ENCODE measurements at regions not wholly inside any gene's neighbourhood (a gene's known extent, or its start where the extent isn't known, plus 50 kb on each side); places are given as distances from the start of the nearest gene placed in this dataset.
"Not testable (repeated sequence)": the region's sequence is repeated elsewhere in the genome, so short reads cannot be mapped to it uniquely, and the experiment has no call there.

- not testable (repeated sequence) for H3K9ac ChIP-seq (ENCODE audit: low read depth, low read length); H3K9me3 ChIP-seq (ENCODE audit: insufficient read depth, low read depth, low read length); H3K4me3 ChIP-seq (ENCODE audit: low read length); H3K27ac ChIP-seq (ENCODE audit: low read depth, low read length); H3K36me3 ChIP-seq (ENCODE audit: insufficient read depth, low read length); H3K27me3 ChIP-seq (ENCODE audit: insufficient read depth, low read length); H3K4me1 ChIP-seq (ENCODE audit: insufficient read depth, low read length)
- 95% methylated on average over 3 of the region's 3 CpGs for WGBS
These were observed 60.3 kb upstream of the NMU start for GRCh38 chr4:55696424-55696823.

- Histone ChIP-seq H3K36me3 (ENCODE audit: insufficient read depth, low read length) (no peaks in the 10 kb centered on the region), H3K27me3 (ENCODE audit: insufficient read depth, low read length) (no peaks in the 10 kb centered on the region), H3K9me3 (ENCODE audit: insufficient read depth, low read depth, low read length) (peaks cover 6% of the 10 kb centered on the region), H3K4me1 (ENCODE audit: insufficient read depth, low read length) (no peaks in the 10 kb centered on the region), H3K4me3 (ENCODE audit: low read length) (no peak overlapping the region), H3K9ac (ENCODE audit: low read depth, low read length) (no peak overlapping the region), H3K27ac (ENCODE audit: low read depth, low read length) (no peak overlapping the region)
These were observed 70.4 kb upstream of the NMU start for GRCh38 chr4:55706541-55706940.

- peaks cover 6% of the 10 kb centered on the region for H3K9me3 ChIP-seq (ENCODE audit: insufficient read depth, low read depth, low read length)
- no peaks in the 10 kb centered on the region for H3K4me1 ChIP-seq (ENCODE audit: insufficient read depth, low read length)
- H3K27ac ChIP-seq (ENCODE audit: low read depth, low read length): no peak overlapping the region
- H3K9ac ChIP-seq (ENCODE audit: low read depth, low read length): no peak overlapping the region
- H3K36me3 ChIP-seq (ENCODE audit: insufficient read depth, low read length): no peaks in the 10 kb centered on the region
- no peaks in the 10 kb centered on the region for H3K27me3 ChIP-seq (ENCODE audit: insufficient read depth, low read length)
- WGBS: 97% methylated on average over 5 of the region's 5 CpGs
- no peak overlapping the region for H3K4me3 ChIP-seq (ENCODE audit: low read length)
These were observed 71.4 kb upstream of the NMU start for GRCh38 chr4:55707507-55707906.

GRCh38 chr4:55707991-55708390 lies 71.9 kb upstream of the NMU start:
- not testable (repeated sequence) for H3K27ac ChIP-seq (ENCODE audit: low read depth, low read length); H3K4me3 ChIP-seq (ENCODE audit: low read length); H3K36me3 ChIP-seq (ENCODE audit: insufficient read depth, low read length); H3K9ac ChIP-seq (ENCODE audit: low read depth, low read length); H3K27me3 ChIP-seq (ENCODE audit: insufficient read depth, low read length); H3K9me3 ChIP-seq (ENCODE audit: insufficient read depth, low read depth, low read length); H3K4me1 ChIP-seq (ENCODE audit: insufficient read depth, low read length)
- 92% methylated on average over 11 of the region's 11 CpGs for WGBS

GRCh38 chr4:55712835-55713234 lies 76.7 kb upstream of the NMU start:
- not testable (repeated sequence) for H3K4me3 ChIP-seq (ENCODE audit: low read length); H3K36me3 ChIP-seq (ENCODE audit: insufficient read depth, low read length); H3K9ac ChIP-seq (ENCODE audit: low read depth, low read length); H3K27me3 ChIP-seq (ENCODE audit: insufficient read depth, low read length); H3K27ac ChIP-seq (ENCODE audit: low read depth, low read length); H3K9me3 ChIP-seq (ENCODE audit: insufficient read depth, low read depth, low read length); H3K4me1 ChIP-seq (ENCODE audit: insufficient read depth, low read length)
- WGBS: 100% methylated on average over 1 of the region's 2 CpGs

- Histone ChIP-seq H3K4me3 (ENCODE audit: low read length) (no peak overlapping the region), H3K27me3 (ENCODE audit: insufficient read depth, low read length) (no peaks in the 10 kb centered on the region), H3K9ac (ENCODE audit: low read depth, low read length) (no peak overlapping the region), H3K9me3 (ENCODE audit: insufficient read depth, low read depth, low read length) (no peaks in the 10 kb centered on the region), H3K36me3 (ENCODE audit: insufficient read depth, low read length) (no peaks in the 10 kb centered on the region), H3K4me1 (ENCODE audit: insufficient read depth, low read length) (no peaks in the 10 kb centered on the region), H3K27ac (ENCODE audit: low read depth, low read length) (no peak overlapping the region)
These were observed 85.6 kb upstream of the NMU start for GRCh38 chr4:55721651-55722050.

GRCh38 chr4:55722132-55722531 lies 86.0 kb upstream of the NMU start:
- 94% methylated on average over 6 of the region's 6 CpGs for WGBS
- Histone ChIP-seq H3K27me3 (ENCODE audit: insufficient read depth, low read length) (no peaks in the 10 kb centered on the region), H3K27ac (ENCODE audit: low read depth, low read length) (no peak overlapping the region), H3K4me1 (ENCODE audit: insufficient read depth, low read length) (no peaks in the 10 kb centered on the region), H3K4me3 (ENCODE audit: low read length) (no peak overlapping the region), H3K9ac (ENCODE audit: low read depth, low read length) (no peak overlapping the region), H3K9me3 (ENCODE audit: insufficient read depth, low read depth, low read length) (no peaks in the 10 kb centered on the region), H3K36me3 (ENCODE audit: insufficient read depth, low read length) (no peaks in the 10 kb centered on the region)

GRCh38 chr4:55723403-55723802 lies 87.3 kb upstream of the NMU start:
- Histone ChIP-seq H3K9me3 (ENCODE audit: insufficient read depth, low read depth, low read length) (no peaks in the 10 kb centered on the region), H3K4me3 (ENCODE audit: low read length) (no peak overlapping the region), H3K27me3 (ENCODE audit: insufficient read depth, low read length) (no peaks in the 10 kb centered on the region), H3K27ac (ENCODE audit: low read depth, low read length) (no peak overlapping the region), H3K4me1 (ENCODE audit: insufficient read depth, low read length) (no peaks in the 10 kb centered on the region), H3K9ac (ENCODE audit: low read depth, low read length) (no peak overlapping the region), H3K36me3 (ENCODE audit: insufficient read depth, low read length) (no peaks in the 10 kb centered on the region)
- WGBS: 92% methylated on average over 2 of the region's 2 CpGs

- Histone ChIP-seq H3K27me3 (ENCODE audit: insufficient read depth, low read length) (no peaks in the 10 kb centered on the region), H3K36me3 (ENCODE audit: insufficient read depth, low read length) (no peaks in the 10 kb centered on the region), H3K9me3 (ENCODE audit: insufficient read depth, low read depth, low read length) (no peaks in the 10 kb centered on the region), H3K4me3 (ENCODE audit: low read length) (no peak overlapping the region), H3K9ac (ENCODE audit: low read depth, low read length) (no peak overlapping the region), H3K4me1 (ENCODE audit: insufficient read depth, low read length) (no peaks in the 10 kb centered on the region), H3K27ac (ENCODE audit: low read depth, low read length) (no peak overlapping the region)
- 98% methylated on average over 4 of the region's 4 CpGs for WGBS
These were observed 89.0 kb upstream of the NMU start for GRCh38 chr4:55725057-55725456.

- Histone ChIP-seq H3K9ac (ENCODE audit: low read depth, low read length) (no peak overlapping the region), H3K36me3 (ENCODE audit: insufficient read depth, low read length) (no peaks in the 10 kb centered on the region), H3K4me1 (ENCODE audit: insufficient read depth, low read length) (no peaks in the 10 kb centered on the region), H3K4me3 (ENCODE audit: low read length) (no peak overlapping the region), H3K27me3 (ENCODE audit: insufficient read depth, low read length) (no peaks in the 10 kb centered on the region), H3K9me3 (ENCODE audit: insufficient read depth, low read depth, low read length) (no peaks in the 10 kb centered on the region), H3K27ac (ENCODE audit: low read depth, low read length) (no peak overlapping the region)
- WGBS: 89% methylated on average over 2 of the region's 2 CpGs
These were observed 91.6 kb upstream of the NMU start for GRCh38 chr4:55727746-55728145.

- Histone ChIP-seq H3K4me1 (ENCODE audit: insufficient read depth, low read length) (no peaks in the 10 kb centered on the region), H3K27ac (ENCODE audit: low read depth, low read length) (no peak overlapping the region), H3K27me3 (ENCODE audit: insufficient read depth, low read length) (no peaks in the 10 kb centered on the region), H3K36me3 (ENCODE audit: insufficient read depth, low read length) (no peaks in the 10 kb centered on the region), H3K4me3 (ENCODE audit: low read length) (no peak overlapping the region), H3K9me3 (ENCODE audit: insufficient read depth, low read depth, low read length) (no peaks in the 10 kb centered on the region), H3K9ac (ENCODE audit: low read depth, low read length) (no peak overlapping the region)
- 97% methylated on average over 5 of the region's 5 CpGs for WGBS
These were observed 90.0 kb upstream of the EXOC1L start for GRCh38 chr4:55729351-55730279.

Measured in HUES64 (cell line).